ENCODE measurements at regions not wholly inside any gene's neighbourhood (a gene's known extent, or its start where the extent isn't known, plus 50 kb on each side); places are given as distances from the start of the nearest gene placed in this dataset.

DNA sequence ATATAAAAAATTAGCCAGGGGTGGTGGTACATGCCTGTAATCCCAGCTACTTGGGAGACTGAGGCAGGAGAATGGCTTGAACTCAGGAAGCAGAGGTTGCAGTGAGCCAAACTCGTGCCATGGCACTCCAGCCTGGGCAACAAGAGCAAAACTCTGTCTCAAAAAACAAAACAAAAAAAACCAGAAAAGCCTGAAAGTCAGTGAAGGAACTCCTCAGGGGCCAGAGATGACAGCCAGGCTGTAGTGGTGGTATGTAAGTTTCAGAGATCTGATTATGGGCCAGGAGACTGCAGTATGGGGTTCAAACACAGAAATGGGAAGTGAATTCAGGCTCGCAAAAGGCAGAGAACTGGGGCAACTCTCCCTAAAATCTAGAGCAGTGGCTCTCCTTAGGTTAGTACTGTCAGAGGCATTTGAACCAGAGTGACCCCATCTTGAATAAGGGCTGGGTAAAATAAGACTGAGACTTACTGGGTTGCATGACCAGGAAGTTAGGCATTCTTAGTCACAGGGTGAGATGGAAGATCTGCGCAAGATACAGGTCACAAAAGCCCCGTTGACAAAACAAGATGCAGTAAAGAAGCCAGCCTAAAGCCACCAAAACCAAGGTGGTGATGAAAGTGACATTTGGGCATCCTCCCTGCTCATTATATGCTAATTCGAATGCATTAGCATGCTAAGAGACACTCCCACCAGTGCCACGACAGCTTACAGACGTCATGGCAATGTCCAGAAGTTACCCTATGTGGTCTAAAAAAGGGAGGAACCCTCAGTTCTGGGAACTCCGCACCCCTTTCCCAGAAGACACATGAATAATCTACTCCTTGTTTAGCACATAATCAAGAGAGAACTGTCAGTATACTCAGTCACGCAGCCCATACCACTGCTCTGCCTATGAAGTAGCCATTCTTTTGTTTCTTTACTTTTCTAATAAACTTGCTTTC lies 120.2 kb upstream of the XYLT1 start:
- DNase-seq (ENCODE audit: low read depth), result peak; percentile 9

DNA sequence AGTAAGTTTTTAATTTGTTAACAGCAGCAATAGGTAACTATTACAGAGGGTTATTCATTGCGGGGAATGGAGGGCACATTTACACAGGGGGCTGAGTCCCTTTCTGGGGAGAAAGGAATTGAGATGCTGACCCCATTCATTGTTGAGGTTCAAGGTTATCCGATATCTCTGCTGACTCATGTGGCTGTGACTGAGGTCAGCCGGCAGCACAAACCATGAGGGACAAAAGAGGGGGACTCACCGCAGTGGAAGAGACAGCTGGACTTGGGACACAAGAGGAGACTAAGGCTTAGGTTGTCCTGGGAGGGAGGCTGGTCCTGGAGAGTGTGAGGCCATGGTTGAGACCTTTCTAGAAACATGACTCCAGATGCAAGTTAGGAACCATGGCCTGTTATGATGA lies 119.1 kb upstream of the XYLT1 start:
- no peak for DNase-seq (ENCODE audit: low read depth)

DNA sequence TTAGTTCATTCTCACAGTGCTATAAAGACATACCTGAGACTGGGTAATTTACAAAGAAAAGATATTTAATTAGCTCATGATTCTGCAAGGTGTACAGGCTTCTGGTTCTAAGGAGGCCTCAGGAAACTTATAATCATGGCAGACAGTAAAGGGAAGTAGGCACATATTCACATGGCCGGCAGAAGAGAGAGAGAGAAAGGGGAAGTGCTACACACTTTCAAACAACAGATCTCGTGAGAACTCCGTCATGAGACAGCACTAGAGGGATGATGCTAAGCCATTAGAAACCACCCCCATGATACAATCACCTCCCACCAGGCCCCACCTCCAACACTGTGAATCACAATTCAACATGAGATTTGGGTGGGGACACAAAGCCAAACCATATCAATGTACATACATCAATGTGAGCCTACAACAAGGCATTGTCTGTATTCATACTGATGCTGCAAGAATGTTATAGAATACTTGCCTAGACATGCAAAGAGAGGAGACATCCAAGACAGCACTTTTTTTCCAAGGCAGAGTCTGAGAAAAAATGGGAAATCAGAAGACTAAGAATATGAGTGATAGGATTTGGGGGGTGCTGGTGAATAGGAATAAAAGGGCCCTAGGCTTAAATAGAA lies 114.8 kb upstream of the XYLT1 start:
- no peak for DNase-seq (ENCODE audit: low read depth)

DNA sequence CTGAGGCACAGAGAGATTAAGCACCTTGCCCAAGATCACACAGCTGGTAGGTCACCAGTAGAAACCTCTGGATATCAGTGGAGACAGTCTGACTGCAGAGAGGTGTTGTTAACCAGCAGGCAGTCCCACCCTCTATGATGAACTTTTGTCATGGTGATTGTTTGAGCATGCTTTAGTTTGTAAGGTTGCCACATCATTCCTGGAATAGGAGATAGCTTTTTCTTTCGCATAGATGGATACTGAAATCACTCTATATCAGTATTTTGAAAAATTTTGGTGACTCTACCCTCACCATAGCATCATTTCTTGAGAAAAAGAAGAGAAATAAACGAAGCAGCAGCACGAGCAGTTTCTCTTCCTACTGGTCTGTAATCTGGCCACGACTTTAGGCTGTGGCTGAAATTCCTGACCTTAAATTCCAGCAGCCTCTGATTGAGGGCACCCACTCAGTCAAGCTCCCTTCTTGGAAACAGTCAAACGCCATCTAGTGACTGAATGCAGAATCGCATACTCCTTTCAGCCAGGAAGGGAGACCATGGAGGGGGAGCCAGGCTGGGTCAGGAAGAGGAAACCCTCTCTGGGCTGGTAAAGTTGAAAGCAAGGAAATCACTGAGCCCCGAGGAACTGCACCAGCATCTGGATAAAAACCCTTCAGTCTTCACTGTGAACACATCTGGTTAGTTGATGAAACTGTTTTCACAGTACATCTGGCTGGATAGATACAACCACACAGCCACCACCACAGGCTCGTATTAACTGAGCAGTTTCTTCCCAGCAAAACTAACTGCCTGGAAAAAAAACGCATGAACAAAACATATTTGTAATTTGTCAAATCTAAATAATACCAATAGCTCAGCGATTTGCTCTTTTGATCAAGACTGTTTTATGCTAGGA lies 108.5 kb upstream of the XYLT1 start:
- DNase-seq (ENCODE audit: low read depth), result peak; percentile 6

DNA sequence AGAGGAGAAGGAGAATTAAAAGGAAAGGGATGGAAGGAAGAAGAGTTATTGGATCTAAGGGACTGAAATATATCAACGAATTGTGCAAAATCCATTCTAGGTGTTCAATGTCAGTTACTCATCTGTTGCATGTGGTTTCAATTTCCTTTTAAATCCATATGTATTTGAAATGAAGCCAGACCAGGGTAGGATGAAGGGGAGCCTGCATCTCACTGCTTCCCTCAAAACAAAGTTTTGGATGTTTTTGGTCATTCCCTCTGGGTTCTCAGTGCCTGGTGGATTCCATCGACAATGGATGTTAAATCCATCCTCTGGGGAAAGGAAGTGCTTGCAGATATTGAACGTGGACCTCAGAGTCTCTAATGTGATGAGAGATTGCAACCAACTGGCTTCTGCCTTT lies 103.5 kb upstream of the XYLT1 start:
- DNase-seq (ENCODE audit: low read depth), result no peak

DNA sequence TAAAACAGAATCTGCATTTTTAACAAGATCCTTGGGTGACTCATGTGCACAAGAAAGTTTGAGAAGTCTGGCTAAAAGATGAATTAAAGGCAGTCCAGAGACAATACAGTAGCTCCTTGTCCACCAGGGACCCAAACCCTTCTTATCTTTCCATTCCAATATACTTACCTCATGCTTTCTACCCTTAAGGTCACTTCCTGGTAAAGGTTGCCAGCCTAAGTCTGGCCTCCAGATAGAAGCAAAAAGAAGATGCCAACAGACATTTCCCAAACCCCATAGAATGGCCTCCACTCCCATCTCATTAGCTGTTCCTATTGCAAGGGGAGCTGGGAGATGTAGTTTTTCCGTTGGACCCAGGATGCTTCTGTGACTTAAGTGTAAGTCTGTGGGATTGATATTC lies 101.4 kb upstream of the XYLT1 start:
- DNase-seq (ENCODE audit: low read depth), result no peak

DNA sequence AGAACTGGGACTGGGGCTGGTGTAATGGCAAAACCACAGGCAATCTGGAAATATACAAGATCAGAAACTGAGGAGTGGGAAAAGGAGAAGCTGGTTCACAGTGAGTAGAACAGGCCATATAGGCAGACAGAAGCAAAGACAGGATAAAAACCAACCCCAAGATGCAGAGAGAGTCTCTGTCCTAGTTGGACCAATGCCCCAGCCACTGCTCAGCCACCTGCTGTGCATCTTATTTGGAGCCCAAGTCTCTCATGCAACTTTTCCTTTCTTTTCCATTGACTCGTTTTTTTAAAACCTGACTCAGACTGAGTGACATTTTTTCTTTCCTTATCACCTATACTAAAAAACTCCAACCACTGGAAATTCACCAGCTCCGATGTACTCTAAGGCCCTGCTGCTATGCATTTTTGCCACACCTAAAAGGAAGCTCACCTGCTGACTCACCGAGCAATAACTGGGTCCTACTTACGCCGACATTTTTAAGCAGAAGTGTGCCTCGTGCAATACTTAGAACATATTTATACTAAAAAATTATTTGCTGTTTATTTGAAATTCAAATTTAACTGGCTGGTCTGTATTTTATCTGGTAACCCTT lies 100.8 kb upstream of the XYLT1 start:
- DNase-seq (ENCODE audit: low read depth), result no peak

DNA sequence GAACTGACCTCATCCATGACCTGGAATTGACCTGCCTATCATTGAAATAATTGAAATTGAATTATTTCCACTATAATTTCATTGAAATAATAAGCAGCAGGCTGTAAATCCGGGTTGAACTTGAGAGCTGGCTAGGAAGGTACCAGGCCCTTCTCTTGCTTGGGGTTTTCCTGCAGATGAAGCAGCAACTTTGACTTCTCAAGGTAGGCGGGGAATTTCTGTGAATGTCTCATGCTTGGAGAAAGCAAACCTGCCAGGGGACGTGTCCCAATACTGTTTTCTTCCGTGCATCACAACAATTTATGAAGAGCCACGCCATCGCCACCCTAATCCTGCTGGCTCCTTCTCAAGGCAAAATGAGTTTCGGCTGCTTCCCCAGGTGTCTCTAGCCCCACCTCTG lies 97.5 kb upstream of the XYLT1 start:
- no peak for DNase-seq (ENCODE audit: low read depth)

DNA sequence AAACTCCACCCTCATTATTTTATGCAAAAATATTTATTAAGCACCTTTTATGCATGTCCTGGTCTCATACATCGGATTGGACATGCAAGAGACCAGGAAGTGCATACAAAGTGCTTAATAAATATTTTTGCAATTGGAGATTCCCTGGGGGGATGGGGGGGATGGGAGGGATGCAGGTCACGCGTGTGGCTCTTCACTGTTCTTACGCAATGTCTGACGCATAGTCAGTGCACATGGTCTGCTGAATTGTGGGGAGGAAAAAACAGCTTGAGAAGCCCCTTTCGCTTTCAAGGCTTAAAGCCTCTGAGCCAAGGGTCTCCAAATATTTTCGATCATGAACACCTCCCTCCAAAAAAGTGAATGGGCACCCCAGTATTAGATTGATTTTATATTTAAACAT lies 96.7 kb upstream of the XYLT1 start:
- DNase-seq (ENCODE audit: low read depth), result no peak

DNA sequence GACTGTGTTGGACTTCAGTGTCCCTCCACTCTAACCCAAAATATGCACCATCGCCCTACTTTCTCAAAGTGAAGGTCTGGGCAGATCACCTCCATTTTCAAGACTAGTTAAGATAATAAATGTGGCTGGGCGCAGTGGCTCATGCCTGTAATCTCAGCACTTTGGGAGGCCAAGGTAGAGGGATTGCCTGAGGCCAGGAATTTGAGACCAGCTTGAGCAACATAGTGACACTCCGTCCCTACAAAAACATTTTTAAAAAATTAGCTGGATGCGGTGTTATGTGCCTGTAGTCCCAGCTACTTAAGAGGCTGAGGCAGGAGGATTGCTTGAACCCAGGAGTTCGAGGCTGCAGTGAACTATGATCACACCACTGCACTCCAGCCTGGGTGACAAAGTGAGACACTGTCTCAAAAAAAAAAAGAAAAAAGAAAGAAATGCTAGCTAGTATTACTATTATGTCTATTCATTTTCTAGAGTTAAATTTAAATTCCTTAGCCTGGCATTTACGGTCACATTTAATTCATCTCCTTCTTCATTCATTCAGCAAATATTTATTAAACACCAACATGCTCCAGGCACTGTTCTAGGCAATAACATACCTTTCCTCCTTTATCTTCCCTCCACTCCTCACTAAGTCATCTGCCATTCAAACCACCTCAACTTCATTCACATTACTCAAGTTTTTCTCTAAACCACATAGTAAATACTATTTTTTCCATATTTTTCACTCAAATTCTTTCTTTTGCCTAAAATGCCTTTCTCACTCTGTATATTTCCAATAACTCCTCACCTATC lies 96.1 kb upstream of the XYLT1 start:
- no peak for DNase-seq (ENCODE audit: low read depth)

DNA sequence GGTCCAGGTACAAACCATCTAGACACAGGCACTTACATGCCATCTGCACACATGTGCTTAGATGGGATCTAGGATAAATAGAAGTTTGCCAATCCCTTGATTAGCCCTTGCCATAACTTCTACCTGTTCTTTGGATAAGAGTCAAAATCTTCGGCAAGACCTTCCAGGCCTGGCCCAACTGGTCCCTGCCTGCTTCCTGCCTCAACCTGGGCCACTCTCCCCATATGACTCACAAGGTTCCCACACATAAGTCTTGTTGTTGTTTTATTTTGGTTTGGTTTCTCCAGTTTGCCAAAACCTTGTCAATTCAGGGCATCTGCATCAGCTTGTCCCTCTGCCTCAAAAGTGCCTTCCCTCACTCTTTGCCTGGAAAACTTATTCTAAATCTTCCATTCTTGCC lies 95.3 kb upstream of the XYLT1 start:
- no peak for DNase-seq (ENCODE audit: low read depth)

DNA sequence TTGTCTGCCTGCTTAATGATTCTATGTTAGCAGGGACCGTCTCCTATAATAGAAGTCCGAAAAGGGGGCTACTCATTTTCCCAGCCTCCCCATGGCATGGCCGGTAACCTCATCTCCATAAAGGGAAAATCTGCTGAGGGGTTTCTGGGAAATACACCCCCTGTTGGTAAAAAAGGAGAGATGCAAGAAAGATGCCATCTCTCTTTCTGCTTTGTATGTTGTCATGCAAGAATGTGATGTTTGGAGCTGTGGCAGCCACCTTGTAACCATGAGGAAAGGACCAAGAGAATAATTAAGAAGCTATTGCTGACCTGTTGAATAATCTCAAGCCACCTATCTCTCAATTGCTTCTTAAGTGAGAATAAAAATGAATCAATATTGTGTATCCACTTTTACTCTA lies 94.8 kb upstream of the XYLT1 start:
- DNase-seq (ENCODE audit: low read depth), result no peak

DNA sequence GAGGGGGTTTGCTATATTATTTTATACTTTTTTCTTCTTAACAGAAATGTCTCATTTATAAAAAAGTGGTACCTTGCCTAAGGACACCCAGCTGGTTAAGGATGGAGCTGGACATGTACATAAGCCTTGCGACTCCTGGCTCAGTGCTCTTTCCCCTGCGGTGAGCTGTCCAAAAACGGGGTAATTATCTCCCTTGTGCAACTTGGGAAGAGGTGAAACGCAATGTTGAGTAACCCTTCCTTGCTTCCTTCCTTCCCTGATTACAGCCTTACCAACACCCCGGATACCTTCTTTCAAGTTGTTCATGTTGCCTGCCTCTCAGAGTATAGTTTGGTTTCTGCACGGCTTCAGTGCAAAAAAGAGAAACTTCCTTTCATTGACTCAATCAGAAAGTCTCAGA lies 94.1 kb upstream of the XYLT1 start:
- DNase-seq (ENCODE audit: low read depth), result no peak

DNA sequence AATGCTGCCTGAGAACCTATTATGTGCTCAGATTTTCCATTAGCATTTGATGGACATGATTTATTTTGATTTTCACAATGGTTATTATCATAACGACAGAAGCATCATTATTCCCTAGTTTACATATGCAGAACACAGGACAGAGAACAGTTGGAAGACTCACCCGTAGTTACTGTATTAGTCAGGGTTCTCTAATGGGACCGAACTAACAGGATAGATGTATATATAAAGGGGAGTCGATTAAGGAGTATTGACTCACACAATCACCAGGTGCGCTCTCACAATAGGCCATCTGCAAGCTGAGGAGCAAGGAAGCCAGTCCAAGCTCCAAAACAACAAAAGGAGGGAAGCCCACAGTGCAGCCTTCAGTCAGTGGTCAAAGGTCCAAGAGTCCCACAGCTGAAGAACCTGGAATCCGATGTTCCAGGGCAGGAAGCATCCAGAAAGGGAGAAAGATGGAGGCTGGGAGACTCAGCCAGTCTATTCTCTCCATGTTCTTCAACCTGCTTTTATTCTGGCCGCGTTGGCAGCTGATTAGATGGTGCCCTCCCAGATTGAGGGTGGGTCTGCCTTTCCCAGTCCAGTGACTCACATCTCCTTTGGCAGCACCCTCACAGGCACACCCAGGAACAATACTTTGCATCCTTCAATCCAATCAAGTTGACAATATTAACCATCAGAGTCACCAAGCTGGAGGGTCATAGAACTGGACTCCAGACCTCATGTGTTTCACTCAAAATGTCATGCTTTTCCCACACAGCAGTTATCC lies 92.7 kb upstream of the XYLT1 start:
- DNase-seq (ENCODE audit: low read depth), result no peak

DNA sequence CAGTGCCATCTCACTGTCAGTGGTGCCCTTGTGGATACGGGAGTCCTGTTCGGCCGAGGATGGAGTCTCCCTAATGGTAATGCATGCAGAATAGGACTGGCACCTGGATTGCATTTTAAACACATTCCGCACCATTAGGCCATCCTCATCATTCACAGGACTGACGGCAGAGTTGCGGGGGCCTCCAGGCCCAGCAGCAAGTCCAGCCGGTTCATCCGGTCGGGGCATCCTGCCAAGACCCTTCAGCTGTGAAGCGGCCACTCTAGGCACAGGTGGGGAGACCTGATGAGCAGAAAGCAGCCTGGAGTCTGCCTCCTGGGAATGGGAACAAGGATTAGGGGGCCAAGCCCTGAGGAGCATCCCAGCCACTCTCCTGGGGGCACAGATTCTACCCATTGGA lies 90.3 kb upstream of the XYLT1 start:
- no peak for DNase-seq (ENCODE audit: low read depth)

DNA sequence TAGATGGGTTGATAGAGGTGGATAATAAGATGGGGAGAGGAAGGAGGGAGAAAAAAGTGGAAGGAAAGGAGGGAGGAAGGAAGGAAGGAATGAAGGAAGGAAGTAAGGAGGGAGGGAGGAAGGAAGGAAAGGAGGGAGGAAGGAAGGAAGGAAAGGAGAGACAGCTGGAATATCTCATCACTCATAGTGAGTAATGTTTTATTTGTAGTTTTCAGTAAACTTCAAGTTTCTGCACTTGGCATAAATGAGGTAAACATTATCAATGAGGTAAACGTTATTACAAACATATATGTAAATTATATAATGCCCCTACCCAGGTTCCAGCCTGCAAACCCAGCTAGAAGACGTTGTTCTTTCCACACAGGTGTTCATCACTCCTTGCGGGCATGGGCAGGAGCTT lies 89.8 kb upstream of the XYLT1 start:
- DNase-seq (ENCODE audit: low read depth), result no peak

DNA sequence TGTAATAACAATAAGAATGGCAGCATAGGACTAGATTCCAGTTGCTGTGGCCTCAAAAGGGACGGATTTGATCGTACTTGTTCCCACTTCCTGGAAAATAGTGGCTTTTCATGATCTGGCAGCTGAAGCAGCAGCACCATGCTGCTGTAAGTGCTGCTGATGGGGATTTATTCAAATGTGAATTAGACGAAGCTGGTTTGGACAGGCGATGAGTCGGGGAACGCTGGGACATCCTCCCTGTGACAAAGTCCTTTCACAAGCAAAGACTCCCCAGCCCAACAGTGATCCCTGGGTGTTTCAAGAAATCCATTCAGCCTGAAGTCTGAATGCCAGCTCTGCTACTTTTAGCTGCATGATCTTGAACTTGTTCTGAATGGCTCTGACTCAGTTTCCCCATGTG lies 88.6 kb upstream of the XYLT1 start:
- DNase-seq (ENCODE audit: low read depth), result no peak

DNA sequence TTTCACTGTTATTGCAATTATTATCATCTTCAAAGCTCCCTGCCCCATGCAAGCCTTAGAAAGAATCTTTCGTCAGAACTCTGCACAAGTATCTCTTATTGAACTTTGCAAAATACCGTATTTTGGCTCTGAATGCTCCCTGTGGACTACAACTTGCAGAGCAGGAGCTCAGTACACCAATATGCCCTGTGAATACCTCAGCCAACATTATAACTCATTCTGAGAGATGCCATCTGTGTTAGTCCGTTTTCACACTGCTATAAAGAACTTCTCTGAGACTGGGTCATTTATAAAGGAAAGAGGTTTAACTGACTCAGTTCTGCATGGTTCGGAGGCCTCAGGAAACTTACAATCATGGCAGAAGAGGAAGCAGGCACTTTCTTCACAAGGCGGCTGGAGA lies 87.2 kb upstream of the XYLT1 start:
- DNase-seq (ENCODE audit: low read depth), result no peak

DNA sequence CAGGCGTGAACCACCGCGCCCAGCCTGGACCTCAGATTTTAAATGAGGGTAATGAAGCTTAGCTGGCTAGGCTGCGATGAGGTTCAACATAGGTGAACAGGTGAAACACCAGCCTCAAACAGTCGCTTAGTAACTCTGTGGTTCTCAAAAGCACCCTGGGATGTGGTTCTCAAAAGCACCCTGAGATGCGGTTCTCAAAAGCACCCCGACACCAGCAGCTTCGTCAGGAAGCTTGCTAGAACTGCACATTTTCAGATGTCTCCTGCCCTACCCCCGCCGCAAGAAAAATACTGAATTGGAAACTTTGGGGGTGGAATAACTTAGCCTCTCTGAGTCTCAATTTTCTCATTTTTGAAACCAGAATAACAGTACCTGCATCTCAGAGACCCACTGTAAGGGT lies 86.7 kb upstream of the XYLT1 start:
- DNase-seq (ENCODE audit: low read depth), result no peak

DNA sequence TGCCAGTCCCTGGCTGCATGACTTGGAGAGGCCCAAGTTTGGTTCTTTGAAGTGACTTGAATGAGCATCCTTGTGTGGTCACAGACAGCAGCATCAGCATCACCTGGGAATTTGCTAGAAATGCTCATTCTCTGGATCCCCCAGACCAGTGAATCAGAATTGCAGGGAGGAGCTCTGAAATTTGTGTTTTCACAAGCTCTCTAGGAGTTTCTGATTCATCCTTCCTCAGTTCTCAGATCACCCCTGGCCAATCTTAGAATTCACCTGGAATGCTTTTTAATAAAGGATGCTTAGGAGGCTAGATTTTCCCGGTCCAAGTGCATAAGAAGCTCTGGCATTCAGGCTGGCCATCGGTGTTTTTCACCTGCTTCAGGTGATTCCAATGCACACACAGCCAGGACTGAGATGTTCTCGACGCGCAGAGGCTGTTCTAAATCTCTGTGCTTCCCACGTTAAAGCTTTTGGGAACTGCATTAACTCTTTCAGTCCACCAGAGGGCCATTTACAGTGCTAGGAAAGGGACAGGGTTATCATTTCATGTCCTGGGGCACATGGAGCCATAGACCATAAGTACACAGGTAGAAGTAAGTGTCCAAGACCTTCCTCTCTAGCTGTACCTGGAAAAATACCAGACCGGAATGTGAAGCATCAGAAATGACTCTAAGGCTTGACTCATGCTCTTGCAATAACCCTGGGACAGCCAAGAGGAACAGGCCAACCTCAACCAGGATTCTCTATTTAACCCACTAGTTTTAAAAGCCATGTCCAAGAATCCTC lies 85.7 kb upstream of the XYLT1 start:
- DNase-seq (ENCODE audit: low read depth), result no peak

Measured in stimulated activated CD8-positive, alpha-beta memory T cell treated with anti-CD3 and anti-CD28 coated beads, Interleukin-7, amount 100 ng/mL, for 24 hours (primary cell).